HUES64 (cell line): ENCODE measurements at regions not wholly inside any gene's neighbourhood (a gene's known extent, or its start where the extent isn't known, plus 50 kb on each side); places are given as distances from the start of the nearest gene placed in this dataset.
"Not testable (repeated sequence)": the region's sequence is repeated elsewhere in the genome, so short reads cannot be mapped to it uniquely, and the experiment has no call there.

Experiments
- H3K27ac ChIP-seq: 2 replicates; pipeline ENCODE4 v1.7.0; 2013; ENCODE audit warnings: low read depth, low read length, inconsistent platforms
- H3K27me3 ChIP-seq: 2 replicates; pipeline ENCODE4 v1.6.1; 2013; ENCODE audit warnings: mild to moderate bottlenecking, low read length; ENCODE audit not compliant: insufficient read depth
- H3K36me3 ChIP-seq: 2 replicates; pipeline ENCODE4 v1.6.1; 2013; ENCODE audit warnings: mild to moderate bottlenecking, low read length; ENCODE audit not compliant: insufficient read depth
- H3K4me1 ChIP-seq: 2 replicates; pipeline ENCODE4 v1.6.1; 2013; ENCODE audit warnings: mild to moderate bottlenecking, low read length, moderate library complexity; ENCODE audit not compliant: insufficient read depth
- H3K4me3 ChIP-seq: 2 replicates; pipeline ENCODE4 v1.5.1; 2013; ENCODE audit warnings: mild to moderate bottlenecking, low read length, moderate library complexity
- H3K9ac ChIP-seq: 2 replicates; pipeline ENCODE4 v1.6.1; 2013; ENCODE audit warnings: mild to moderate bottlenecking, low read depth, low read length
- H3K9me3 ChIP-seq: 2 replicates; pipeline ENCODE4 v1.6.1; 2013; ENCODE audit warnings: low read depth, low read length; ENCODE audit not compliant: insufficient read depth
- WGBS: fragments of 150-250, 120-280 bp; methylation state at CpG from one replicate; pipeline ENCODE4 v1.1.7; 2013; ENCODE audit warnings: missing lambda C conversion rate; 5-methylcytosine and 5-hydroxymethylcytosine counted together

GRCh38 chr2:190150413-190150812, 87.9 kb upstream of the MSTN start:
- peaks cover 4% of the 10 kb centered on the region; the same call in 1 of the 2 replicates for H3K4me1 ChIP-seq
- WGBS, result 89% methylated on average over 2 of the region's 3 CpGs
- 0 out of 2 replicates have a peak overlapping the region, but pooled peaks have one; percentile 9 for H3K9ac ChIP-seq
- H3K4me3 ChIP-seq, result no peak overlapping the region
- H3K27ac ChIP-seq, result peak overlapping the region; percentile 4; the same call in 1 of the 2 replicates
- no peaks in the 10 kb centered on the region for H3K27me3 ChIP-seq
- no peaks in the 10 kb centered on the region for H3K36me3 ChIP-seq
- no peaks in the 10 kb centered on the region for H3K9me3 ChIP-seq

GRCh38 chr2:190149908-190150307, 87.4 kb upstream of the MSTN start:
- Histone ChIP-seq H3K4me3 (no peak overlapping the region), H3K27me3 (no peaks in the 10 kb centered on the region), H3K36me3 (no peaks in the 10 kb centered on the region), H3K9me3 (no peaks in the 10 kb centered on the region), H3K4me1 (peaks cover 4% of the 10 kb centered on the region; the same call in 1 of the 2 replicates), H3K27ac (no peak overlapping the region; the same call in 1 of the 2 replicates), H3K9ac (no peak overlapping the region)
- WGBS, result 49% methylated on average over 6 of the region's 6 CpGs

- no peak overlapping the region for H3K4me3 ChIP-seq
- no peaks in the 10 kb centered on the region for H3K9me3 ChIP-seq
- no peaks in the 10 kb centered on the region for H3K27me3 ChIP-seq
- H3K9ac ChIP-seq, result no peak overlapping the region
- H3K27ac ChIP-seq, result no peak overlapping the region
- WGBS, result 94% methylated on average over 4 of the region's 4 CpGs
- H3K4me1 ChIP-seq, result peaks cover 4% of the 10 kb centered on the region; the same call in 1 of the 2 replicates
- H3K36me3 ChIP-seq, result no peaks in the 10 kb centered on the region
Observed at GRCh38 chr2:190149200-190149599, 86.7 kb upstream of the MSTN start.

GRCh38 chr2:190146109-190146508, 83.6 kb upstream of the MSTN start:
- not testable (repeated sequence) for H3K27ac ChIP-seq, H3K27me3 ChIP-seq, H3K9me3 ChIP-seq, H3K4me1 ChIP-seq, H3K4me3 ChIP-seq, H3K36me3 ChIP-seq, H3K9ac ChIP-seq
- WGBS, result 95% methylated on average over 5 of the region's 5 CpGs

- H3K9ac ChIP-seq, H3K27ac ChIP-seq, H3K27me3 ChIP-seq, H3K4me3 ChIP-seq, H3K36me3 ChIP-seq, H3K4me1 ChIP-seq: not testable (repeated sequence)
- 89% methylated on average over 2 of the region's 2 CpGs for WGBS
- peaks cover 39% of the 10 kb centered on the region; the same call in 1 of the 2 replicates for H3K9me3 ChIP-seq
Observed at GRCh38 chr2:190140474-190140873, 77.9 kb upstream of the MSTN start.

GRCh38 chr2:190139371-190139770, 76.8 kb upstream of the MSTN start:
- no peak overlapping the region for H3K4me3 ChIP-seq
- H3K9ac ChIP-seq, result no peak overlapping the region
- 100% methylated on average over 1 of the region's 1 CpG for WGBS
- peaks cover 39% of the 10 kb centered on the region; the same call in 1 of the 2 replicates for H3K9me3 ChIP-seq
- H3K36me3 ChIP-seq, result no peaks in the 10 kb centered on the region
- no peak overlapping the region for H3K27ac ChIP-seq
- H3K27me3 ChIP-seq, result no peaks in the 10 kb centered on the region
- H3K4me1 ChIP-seq, result no peaks in the 10 kb centered on the region

GRCh38 chr2:190138032-190138431, 75.5 kb upstream of the MSTN start:
- Histone ChIP-seq H3K27ac (no peak overlapping the region), H3K4me1 (no peaks in the 10 kb centered on the region), H3K27me3 (no peaks in the 10 kb centered on the region), H3K36me3 (no peaks in the 10 kb centered on the region), H3K4me3 (no peak overlapping the region), H3K9ac (no peak overlapping the region), H3K9me3 (peaks cover 39% of the 10 kb centered on the region; the same call in 1 of the 2 replicates)
- 98% methylated on average over 1 of the region's 1 CpG for WGBS

- no peaks in the 10 kb centered on the region for H3K27me3 ChIP-seq
- no peaks in the 10 kb centered on the region for H3K4me1 ChIP-seq
- no peak overlapping the region for H3K4me3 ChIP-seq
- H3K9ac ChIP-seq, result no peak overlapping the region
- no peak overlapping the region for H3K27ac ChIP-seq
- peaks cover 39% of the 10 kb centered on the region; the same call in 1 of the 2 replicates for H3K9me3 ChIP-seq
- WGBS, result 94% methylated on average over 2 of the region's 2 CpGs
- H3K36me3 ChIP-seq, result no peaks in the 10 kb centered on the region
Observed at GRCh38 chr2:190137561-190137960, 75.0 kb upstream of the MSTN start.

- Histone ChIP-seq H3K27me3 (no peaks in the 10 kb centered on the region), H3K4me3 (no peak overlapping the region), H3K4me1 (no peaks in the 10 kb centered on the region), H3K9ac (no peak overlapping the region), H3K9me3 (peaks cover 39% of the 10 kb centered on the region; the same call in 1 of the 2 replicates), H3K27ac (no peak overlapping the region), H3K36me3 (no peaks in the 10 kb centered on the region)
- 92% methylated on average over 2 of the region's 2 CpGs for WGBS
Observed at GRCh38 chr2:190136825-190137224, 74.3 kb upstream of the MSTN start.

GRCh38 chr2:190136259-190136658, 73.7 kb upstream of the MSTN start:
- H3K27ac ChIP-seq, result no peak overlapping the region
- H3K4me3 ChIP-seq, result no peak overlapping the region
- H3K27me3 ChIP-seq, result no peaks in the 10 kb centered on the region
- H3K9me3 ChIP-seq, result peaks cover 39% of the 10 kb centered on the region; the same call in 1 of the 2 replicates
- H3K4me1 ChIP-seq, result no peaks in the 10 kb centered on the region
- WGBS, result 97% methylated on average over 1 of the region's 1 CpG
- H3K36me3 ChIP-seq, result no peaks in the 10 kb centered on the region
- no peak overlapping the region for H3K9ac ChIP-seq

- 93% methylated on average over 1 of the region's 1 CpG for WGBS
- no peaks in the 10 kb centered on the region for H3K36me3 ChIP-seq
- H3K27ac ChIP-seq, result no peak overlapping the region
- H3K4me3 ChIP-seq, result no peak overlapping the region
- H3K9ac ChIP-seq, result no peak overlapping the region
- H3K4me1 ChIP-seq, result no peaks in the 10 kb centered on the region
- no peaks in the 10 kb centered on the region for H3K9me3 ChIP-seq
- no peaks in the 10 kb centered on the region for H3K27me3 ChIP-seq
Observed at GRCh38 chr2:190129421-190130199, 67.1 kb upstream of the MSTN start.
